PFSK-1 (cell line): ENCODE measurements at regions not wholly inside any gene's neighbourhood (a gene's known extent, or its start where the extent isn't known, plus 50 kb on each side); places are given as distances from the start of the nearest gene placed in this dataset.

ENCODE experiments used
- FOXP2 ChIP-seq: optimal IDR thresholded peaks from 2 replicates; pipeline ENCODE3; 2011; ENCODE audit warnings: borderline replicate concordance, control low read depth, inconsistent platforms; ENCODE audit not compliant: insufficient read depth; ENCODE audit errors: extremely low read length, extremely low read depth
- POLR2AphosphoS5 ChIP-seq: IDR thresholded peaks from 2 replicates; pipeline ENCODE4 v1.6.1; 2012; ENCODE audit warnings: low read depth, mild to moderate bottlenecking, control low read depth, low read length, moderate library complexity
- REST ChIP-seq, 2 experiments: IDR thresholded peaks; 2 replicates each; pipeline versions ENCODE4 v1.6.1 to v1.8.0; 2011 to 2012; ENCODE audit warnings: low read depth in 2 of 2, low read length in 2 of 2, control low read depth in 1 of 2, inconsistent platforms in 1 of 2, mild to moderate bottlenecking in 1 of 2, moderate library complexity in 1 of 2; ENCODE audit not compliant: insufficient read depth in 1 of 2
- SIN3A ChIP-seq: IDR thresholded peaks from 2 replicates; pipeline ENCODE4 v1.6.1; 2012; ENCODE audit warnings: mild to moderate bottlenecking, low read length, moderate library complexity, borderline replicate concordance; ENCODE audit not compliant: insufficient read depth
- TAF1 ChIP-seq: IDR thresholded peaks from 2 replicates; pipeline ENCODE4 v1.6.1; 2012; ENCODE audit warnings: low read length, control low read depth, borderline replicate concordance; ENCODE audit not compliant: insufficient read depth

DNA sequence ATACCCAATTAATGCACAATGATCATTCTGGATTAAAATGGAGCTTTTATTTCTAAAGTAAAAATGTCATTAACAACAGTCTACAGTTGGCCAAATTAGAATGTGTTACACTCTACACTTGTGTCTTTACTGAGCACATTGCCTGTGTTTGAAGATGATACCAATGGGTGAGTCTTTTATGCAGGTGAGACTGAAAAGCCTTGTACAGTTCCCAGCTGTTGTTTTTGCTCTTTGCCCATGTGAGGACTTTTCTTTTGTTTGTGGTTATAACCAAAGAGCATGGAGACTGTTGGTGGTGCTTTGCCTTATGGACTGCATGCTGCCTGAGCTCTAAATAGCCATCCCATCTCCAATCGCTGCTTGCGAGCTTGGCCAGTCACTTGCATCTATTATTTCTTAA is 264.5 kb downstream of the GATA3 start:
- no peak for TF ChIP-seq POLR2AphosphoS5

DNA sequence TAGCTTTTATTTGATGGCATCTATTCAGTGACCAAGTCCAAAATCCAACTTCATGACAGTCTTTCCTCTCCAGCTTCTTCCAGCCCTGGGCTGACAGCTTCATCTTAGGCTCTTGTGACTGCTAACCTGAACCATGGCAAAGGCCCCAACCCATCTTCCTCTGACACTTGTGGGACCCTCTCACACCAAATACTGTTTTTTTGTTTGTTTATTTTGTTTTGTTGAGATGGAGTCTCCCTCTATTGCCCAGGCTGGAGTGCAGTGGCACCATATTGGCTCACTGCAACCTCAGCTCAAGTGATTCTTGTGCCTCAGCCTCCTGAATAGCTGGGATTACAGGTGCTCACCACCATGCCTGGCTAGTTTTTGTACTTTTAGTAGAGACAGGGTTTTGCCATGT is 265.2 kb downstream of the GATA3 start:
- TF ChIP-seq TAF1 (no peak), FOXP2 (no peak), POLR2AphosphoS5 (no peak), REST (IDR thresholded peaks at IDR 0.05; ENCODE audit: insufficient read depth in 1 of 2, low read depth in 2 of 2, low read length in 2 of 2) (no peak), SIN3A (no peak)

GRCh38 chr10:8321990-8322389 is 267.5 kb downstream of the GATA3 start:
- no peak for TF ChIP-seq FOXP2
- TF ChIP-seq POLR2AphosphoS5 = no peak
- TF ChIP-seq REST (IDR thresholded peaks at IDR 0.05; ENCODE audit: insufficient read depth in 1 of 2, low read depth in 2 of 2, low read length in 2 of 2) = 0 out of 4 replicates have a peak, but pooled peaks of 1 of the 2 experiments have one; percentile 14

- no peak for TF ChIP-seq POLR2AphosphoS5
- TF ChIP-seq REST (IDR thresholded peaks at IDR 0.05; ENCODE audit: insufficient read depth in 1 of 2, low read depth in 2 of 2, low read length in 2 of 2) = no peak
These were observed 269.1 kb downstream of the GATA3 start for GRCh38 chr10:8323428-8324054.

- TF ChIP-seq FOXP2 = no peak
- TF ChIP-seq POLR2AphosphoS5 = no peak
- no peak for TF ChIP-seq SIN3A
These were observed 270.8 kb downstream of the GATA3 start for GRCh38 chr10:8325024-8325980.

- TF ChIP-seq REST (IDR thresholded peaks at IDR 0.05; ENCODE audit: insufficient read depth in 1 of 2, low read depth in 2 of 2, low read length in 2 of 2) (no peak), POLR2AphosphoS5 (no peak), FOXP2 (no peak), SIN3A (no peak), TAF1 (no peak)
These were observed 272.1 kb downstream of the GATA3 start for GRCh38 chr10:8326396-8327139.
